ENCODE measurements at regions not wholly inside any gene's neighbourhood (a gene's known extent, or its start where the extent isn't known, plus 50 kb on each side); places are given as distances from the start of the nearest gene placed in this dataset.

- no peak overlapping the region for H3K27ac ChIP-seq (ENCODE audit: low read depth, low read length, poor library complexity, severe bottlenecking)
- TF ChIP-seq CTCF (conservative IDR thresholded peaks at IDR 0.05; ENCODE audit: low read depth, low read length) (no peak), EZH2 (IDR thresholded peaks at IDR 0.05; ENCODE audit: borderline replicate concordance, low read depth, low read length, poor library complexity, severe bottlenecking) (no peak)
- no peaks in the 10 kb centered on the region for H3K4me1 ChIP-seq (ENCODE audit: insufficient read depth, low read length, poor library complexity, severe bottlenecking)
- H3K27me3 ChIP-seq (replicated peaks; ENCODE audit: insufficient read depth, low read depth, low read length, poor library complexity) = no peaks in the 10 kb centered on the region
- H3K4me3 ChIP-seq (ENCODE audit: low read depth, low read length, poor library complexity, severe bottlenecking) = no peak overlapping the region
- no TSS peak for BruUV-seq (replicated peaks)
- H3K9me3 ChIP-seq (ENCODE audit: low read depth, low read length, poor library complexity, severe bottlenecking) = no peaks in the 10 kb centered on the region
- POLR2A ChIA-PET (ENCODE audit: low non-redundant PET) = no interaction called here
- intact Hi-C loops (cut with micrococcal nuclease; ENCODE audit: unreplicated experiment) = no loop called here
- CTCF ChIA-PET = no interaction called here
- DNase-seq (ENCODE audit: low spot score) = no peak
- H3K36me3 ChIP-seq (ENCODE audit: insufficient read depth, low read length, poor library complexity, severe bottlenecking) = no peaks in the 10 kb centered on the region
Observed at GRCh38 chr4:162650166-162650565, 486.4 kb upstream of the FSTL5 start.

GRCh38 chr4:162645381-162645780, 481.6 kb upstream of the FSTL5 start:
- Histone ChIP-seq H3K27me3 (replicated peaks; ENCODE audit: insufficient read depth, low read depth, low read length, poor library complexity) (no peaks in the 10 kb centered on the region), H3K9me3 (ENCODE audit: low read depth, low read length, poor library complexity, severe bottlenecking) (no peaks in the 10 kb centered on the region), H3K27ac (ENCODE audit: low read depth, low read length, poor library complexity, severe bottlenecking) (no peak overlapping the region), H3K36me3 (ENCODE audit: insufficient read depth, low read length, poor library complexity, severe bottlenecking) (no peaks in the 10 kb centered on the region), H3K4me1 (ENCODE audit: insufficient read depth, low read length, poor library complexity, severe bottlenecking) (no peaks in the 10 kb centered on the region), H3K4me3 (ENCODE audit: low read depth, low read length, poor library complexity, severe bottlenecking) (no peak overlapping the region)
- CTCF ChIA-PET = interaction anchor here (1.0 kb wide), 1 partner anchor 313 kb away, joined by 3 read pairs; no protein-coding TSS in a partner anchor
- BruUV-seq (replicated peaks) = no TSS peak
- TF ChIP-seq CTCF (conservative IDR thresholded peaks at IDR 0.05; ENCODE audit: low read depth, low read length) (0 out of 2 replicates have a peak, but pooled peaks have one; percentile 22), EZH2 (IDR thresholded peaks at IDR 0.05; ENCODE audit: borderline replicate concordance, low read depth, low read length, poor library complexity, severe bottlenecking) (no peak)
- intact Hi-C loops (cut with micrococcal nuclease; ENCODE audit: unreplicated experiment) = loop anchor here (5.0 kb wide), 1 partner anchor 392 kb away; no protein-coding TSS in a partner anchor
- POLR2A ChIA-PET (ENCODE audit: low non-redundant PET) = no interaction called here
- DNase-seq (ENCODE audit: low spot score) = no peak

- Histone ChIP-seq H3K9me3 (ENCODE audit: low read depth, low read length, poor library complexity, severe bottlenecking) (no peaks in the 10 kb centered on the region), H3K4me1 (ENCODE audit: insufficient read depth, low read length, poor library complexity, severe bottlenecking) (no peaks in the 10 kb centered on the region), H3K27ac (ENCODE audit: low read depth, low read length, poor library complexity, severe bottlenecking) (no peak overlapping the region), H3K4me3 (ENCODE audit: low read depth, low read length, poor library complexity, severe bottlenecking) (no peak overlapping the region), H3K36me3 (ENCODE audit: insufficient read depth, low read length, poor library complexity, severe bottlenecking) (no peaks in the 10 kb centered on the region), H3K27me3 (replicated peaks; ENCODE audit: insufficient read depth, low read depth, low read length, poor library complexity) (no peaks in the 10 kb centered on the region)
- no peak for DNase-seq (ENCODE audit: low spot score)
- no TSS peak for BruUV-seq (replicated peaks)
- intact Hi-C loops (cut with micrococcal nuclease; ENCODE audit: unreplicated experiment) = no loop called here
- no peak for TF ChIP-seq CTCF (conservative IDR thresholded peaks at IDR 0.05; ENCODE audit: low read depth, low read length)
- no peak for TF ChIP-seq EZH2 (IDR thresholded peaks at IDR 0.05; ENCODE audit: borderline replicate concordance, low read depth, low read length, poor library complexity, severe bottlenecking)
- CTCF ChIA-PET = no interaction called here
- POLR2A ChIA-PET (ENCODE audit: low non-redundant PET) = no interaction called here
Observed at GRCh38 chr4:162644346-162644745, 480.5 kb upstream of the FSTL5 start.

Data from A673 (cell line).